Kidney (tissue), 13 donors: ENCODE measurements at regions not wholly inside any gene's neighbourhood (a gene's known extent, or its start where the extent isn't known, plus 50 kb on each side); places are given as distances from the start of the nearest gene placed in this dataset.

Source experiments
- DNase-seq, 5 donors: peaks; one replicate each; pipeline ENCODE4 v3.0.0-alpha.2; 2013 to 2020
- FAIRE-seq: peaks from 2 replicates; lab custom pipeline; 2012; peaks lifted over from hg19 to GRCh38; lab: Jason Lieb, UNC
- H3K27ac ChIP-seq, 2 donors: one replicate each; pipeline ENCODE4 v1.7.0; 2013; ENCODE audit warnings: low read depth in 2 of 2, low read length in 2 of 2, inconsistent platforms in 1 of 2
- H3K27me3 ChIP-seq: one replicate; pipeline ENCODE4 v1.7.1; 2013; ENCODE audit warnings: low read length, inconsistent platforms; ENCODE audit not compliant: control insufficient read depth, insufficient read depth
- H3K36me3 ChIP-seq, 3 donors: one replicate each; pipeline versions ENCODE4 v1.7.0 to v1.7.1; 2013; ENCODE audit warnings: low read length in 3 of 3, control low read depth in 1 of 3, inconsistent platforms in 1 of 3; ENCODE audit not compliant: insufficient read depth in 3 of 3, control insufficient read depth in 2 of 3
- H3K4me1 ChIP-seq, 3 donors: one replicate each; pipeline versions ENCODE4 v1.7.0 to v1.7.1; 2013; ENCODE audit warnings: low read length in 3 of 3, inconsistent platforms in 1 of 3, low read depth in 1 of 3; ENCODE audit not compliant: control insufficient read depth in 2 of 3, insufficient read depth in 2 of 3
- H3K4me3 ChIP-seq, 3 donors: one replicate each; pipeline versions ENCODE4 v1.7.0 to v1.8.1; 2013; ENCODE audit warnings: low read length in 3 of 3, control low read depth in 1 of 3, inconsistent platforms in 1 of 3
- H3K9ac ChIP-seq, 3 donors: one replicate each; pipeline versions ENCODE4 v1.7.0 to v1.7.1; 2013; ENCODE audit warnings: low read length in 3 of 3, control low read depth in 1 of 3, inconsistent platforms in 1 of 3
- H3K9me3 ChIP-seq, 3 donors: one replicate each; pipeline versions ENCODE4 v1.7.0 to v1.7.1; 2013; ENCODE audit warnings: low read length in 3 of 3, control low read depth in 1 of 3, inconsistent platforms in 1 of 3; ENCODE audit not compliant: control insufficient read depth in 2 of 3, insufficient read depth in 1 of 3
- CTCF ChIP-seq: IDR thresholded peaks from 3 replicates; pipeline ENCODE4 v1.5.1; 2012; ENCODE audit warnings: mild to moderate bottlenecking, moderate library complexity, borderline replicate concordance; ENCODE audit not compliant: insufficient read depth; ENCODE audit errors: extremely low read depth
- intact Hi-C: fragments of 100-400 bp; cut with DNase I; formaldehyde crosslinking; loops from one replicate; pipeline ENCODE4 v1.11.1; 2022
- donor health status: control.
- donor health status: control.
- donor health status: control.
- donor health status: control.
- donor health status: control.
- donor health status: DM: yes; HTN: yes; CAD: no.
- donor health status: Normal renal cell carcinoma (clear cell type).

- no peak for TF ChIP-seq CTCF
- no peak for FAIRE-seq
- intact Hi-C loops = no loop called here
Measured at GRCh38 chr5:159781626-159782157, 134.6 kb upstream of the ADRA1B start.

GRCh38 chr5:159782197-159782994, 133.9 kb upstream of the ADRA1B start:
- H3K4me3 ChIP-seq = no peak overlapping the region
- intact Hi-C loops = no loop called here
- no peak for TF ChIP-seq CTCF
- H3K27ac ChIP-seq = no peak overlapping the region
- H3K9me3 ChIP-seq = no peaks in the 10 kb centered on the region
- DNase-seq (no peak), FAIRE-seq (no peak)
- no peaks in the 10 kb centered on the region for H3K27me3 ChIP-seq
- H3K36me3 ChIP-seq = no peaks in the 10 kb centered on the region
- H3K9ac ChIP-seq = no peak overlapping the region
- H3K4me1 ChIP-seq = peaks cover 0 to 4% (median 0%) of the 10 kb centered on the region in 3 donors

More at GRCh38 chr5:159781626-159782157, 134.6 kb upstream of the ADRA1B start:
- H3K27me3 ChIP-seq = no peaks in the 10 kb centered on the region
- no peak overlapping the region for H3K27ac ChIP-seq
- H3K4me1 ChIP-seq = peaks cover 0 to 4% (median 0%) of the 10 kb centered on the region in 3 donors
- no peaks in the 10 kb centered on the region for H3K9me3 ChIP-seq
- no peak overlapping the region for H3K9ac ChIP-seq
- DNase-seq = no peak
- no peak overlapping the region for H3K4me3 ChIP-seq
- H3K36me3 ChIP-seq = no peaks in the 10 kb centered on the region

- no peak overlapping the region for H3K27ac ChIP-seq
- peaks cover 0 to 4% (median 0%) of the 10 kb centered on the region in 3 donors for H3K4me1 ChIP-seq
- no peak overlapping the region for H3K9ac ChIP-seq
- no peaks in the 10 kb centered on the region for H3K36me3 ChIP-seq
- FAIRE-seq (no peak), DNase-seq (no peak)
- no peak for TF ChIP-seq CTCF
- intact Hi-C loops = no loop called here
- no peaks in the 10 kb centered on the region for H3K9me3 ChIP-seq
- H3K27me3 ChIP-seq = no peaks in the 10 kb centered on the region
- H3K4me3 ChIP-seq = no peak overlapping the region
Measured at GRCh38 chr5:159782995-159783300, 133.3 kb upstream of the ADRA1B start.
